ENCODE measurements at regions not wholly inside any gene's neighbourhood (a gene's known extent, or its start where the extent isn't known, plus 50 kb on each side); places are given as distances from the start of the nearest gene placed in this dataset.

DNA sequence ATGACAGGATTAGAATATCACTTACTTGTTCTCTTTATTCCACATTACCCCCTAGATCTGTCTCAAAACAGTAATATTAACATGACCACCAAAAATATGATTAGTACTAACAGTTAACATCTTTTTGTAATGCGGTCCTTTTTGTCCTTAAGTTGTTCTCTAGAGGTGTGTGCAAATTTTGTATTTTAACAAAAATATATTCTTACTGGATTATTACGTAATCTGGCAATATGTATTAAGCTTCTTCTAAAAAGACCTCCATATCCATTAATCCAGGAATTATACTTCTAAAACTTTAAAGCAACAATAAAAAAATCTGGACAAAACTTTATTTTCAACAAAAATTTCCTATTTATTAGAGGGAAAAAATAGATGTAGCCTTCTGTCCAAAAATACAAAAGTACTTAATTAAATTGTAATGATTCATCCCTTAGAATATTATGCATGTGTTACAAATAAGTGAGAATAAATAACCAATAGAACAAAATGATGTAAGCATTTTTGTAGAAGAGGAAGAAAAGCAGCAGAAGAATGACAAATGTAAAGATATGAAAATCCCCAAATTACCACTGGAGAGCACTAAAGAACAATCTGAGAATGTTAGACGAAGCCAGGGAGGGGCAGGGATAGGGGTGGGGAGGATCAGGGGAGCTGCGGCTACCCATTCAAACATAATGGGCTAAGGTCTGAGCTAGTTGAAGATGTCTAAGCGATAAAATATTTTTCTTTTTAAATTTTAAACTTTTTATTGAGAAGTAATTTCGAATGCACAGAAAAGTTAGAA is 945.6 kb downstream of the MCTP2 start:
- Histone ChIP-seq H3K56ac (replicated peaks; ENCODE audit: insufficient read length, low read depth, low read length) (no peak overlapping the region), H2BK120ac (replicated peaks; ENCODE audit: low read depth, low read length) (no peak overlapping the region), H3K18ac (ENCODE audit: extremely low read depth, low read length) (no peak overlapping the region), H2BK20ac (ENCODE audit: low read length) (no peak overlapping the region), H4K8ac (ENCODE audit: extremely low read depth, insufficient read depth, low read length) (no peak overlapping the region), H3K36me3 (ENCODE audit: control insufficient read depth in 2 of 4, insufficient read depth in 4 of 4, low read length in 3 of 4) (no peaks in the 10 kb centered on the region), H3K23ac (ENCODE audit: insufficient read length) (no peak overlapping the region), H3K4ac (replicated peaks; ENCODE audit: insufficient read length, low read depth, low read length) (no peak overlapping the region), H3K27ac (ENCODE audit: low read depth, low read length) (no peak overlapping the region), H4K91ac (replicated peaks; ENCODE audit: insufficient read length, low read length) (no peak overlapping the region), H3K14ac (ENCODE audit: insufficient read length) (no peak overlapping the region), H2AFZ (ENCODE audit: low read length) (no peak overlapping the region), H2BK15ac (ENCODE audit: low read length) (no peak overlapping the region), H2BK5ac (ENCODE audit: low read depth, low read length) (no peak overlapping the region), H3K4me2 (ENCODE audit: insufficient read depth in 1 of 2, low read depth in 2 of 2, low read length in 2 of 2) (no peak overlapping the region), H3K9ac (replicated peaks in 1 of 4; ENCODE audit: extremely low read depth in 1 of 4, low read depth in 3 of 4, low read length in 3 of 4) (no peak overlapping the region), H3K4me3 (ENCODE audit: extremely low read depth in 1 of 4, insufficient read depth in 2 of 4, low read depth in 3 of 4, low read length in 4 of 4) (no peak overlapping the region), H2BK12ac (ENCODE audit: low read depth, low read length) (no peak overlapping the region), H3K4me1 (replicated peaks in 1 of 4; ENCODE audit: control insufficient read depth in 3 of 4, insufficient read depth in 4 of 4, low read length in 3 of 4) (no peaks in the 10 kb centered on the region), H3K79me2 (ENCODE audit: control insufficient read depth in 1 of 2, insufficient read depth in 2 of 2, low read length in 2 of 2) (no peaks in the 10 kb centered on the region), H3K23me2 (ENCODE audit: low read depth, low read length) (no peaks in the 10 kb centered on the region), H3K9me3 (ENCODE audit: insufficient read depth in 2 of 2, low read depth in 1 of 2, low read length in 1 of 2) (no peaks in the 10 kb centered on the region), H3K79me1 (ENCODE audit: low read depth, low read length) (no peaks in the 10 kb centered on the region), H4K5ac (ENCODE audit: insufficient read length, low read depth, low read length) (no peak overlapping the region), H3K27me3 (replicated peaks in 1 of 4; ENCODE audit: control insufficient read depth in 3 of 4, extremely low read depth in 1 of 4, insufficient read depth in 3 of 4, low read length in 3 of 4) (no peaks in the 10 kb centered on the region), H2AK5ac (ENCODE audit: low read depth, low read length) (no peak overlapping the region), H4K20me1 (replicated peaks in 1 of 2; ENCODE audit: control insufficient read depth in 1 of 2, insufficient read depth in 2 of 2, low read length in 2 of 2) (no peaks in the 10 kb centered on the region)
- peak; percentile 17 to 21; a peak in 2 of 4 replicates for TF ChIP-seq RAD21 (IDR thresholded peaks at IDR 0.05 in 1 of 2, conservative IDR thresholded peaks at IDR 0.05 in 1 of 2; ENCODE audit: low read depth in 2 of 2, low read length in 2 of 2)
- TF ChIP-seq, protein P1, sequence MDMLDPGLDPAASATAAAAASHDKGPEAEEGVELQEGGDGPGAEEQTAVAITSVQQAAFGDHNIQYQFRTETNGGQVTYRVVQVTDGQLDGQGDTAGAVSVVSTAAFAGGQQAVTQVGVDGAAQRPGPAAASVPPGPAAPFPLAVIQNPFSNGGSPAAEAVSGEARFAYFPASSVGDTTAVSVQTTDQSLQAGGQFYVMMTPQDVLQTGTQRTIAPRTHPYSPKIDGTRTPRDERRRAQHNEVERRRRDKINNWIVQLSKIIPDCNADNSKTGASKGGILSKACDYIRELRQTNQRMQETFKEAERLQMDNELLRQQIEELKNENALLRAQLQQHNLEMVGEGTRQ (IDR thresholded peaks at IDR 0.05; ENCODE audit: low read length) = no peak
- TF ChIP-seq HDAC6 (IDR thresholded peaks at IDR 0.05; ENCODE audit: low read depth, low read length) = no peak
- TF ChIP-seq TCF12 (IDR thresholded peaks at IDR 0.05; ENCODE audit: low read depth, low read length) = no peak
- no peak for FAIRE-seq
- ChIA-PET CTCF (ENCODE audit: partially characterized antibody) (no interaction called here), POLR2A (ENCODE audit: partially characterized antibody) (no interaction called here)
- WGBS, 2 experiments (ENCODE audit: extremely low coverage in 1 of 2, insufficient coverage in 1 of 2, insufficient read length in 1 of 2, insufficient replicate concordance in 2 of 2, low coverage in 1 of 2, low lambda C conversion rate in 2 of 2, missing lambda C conversion rate in 1 of 2) = 96% methylated on average over 6 of the region's 6 CpGs; no CpG with 5 or more reads in 1 of the 2 experiments
- no peak for DNase-seq (ENCODE audit: low read depth in 1 of 2, low spot score in 2 of 2)

Data from H1 (cell line).